ENCODE measurements at regions not wholly inside any gene's neighbourhood (a gene's known extent, or its start where the extent isn't known, plus 50 kb on each side); places are given as distances from the start of the nearest gene placed in this dataset.
"Not testable (repeated sequence)": the region's sequence is repeated elsewhere in the genome, so short reads cannot be mapped to it uniquely, and the experiment has no call there.

DNA sequence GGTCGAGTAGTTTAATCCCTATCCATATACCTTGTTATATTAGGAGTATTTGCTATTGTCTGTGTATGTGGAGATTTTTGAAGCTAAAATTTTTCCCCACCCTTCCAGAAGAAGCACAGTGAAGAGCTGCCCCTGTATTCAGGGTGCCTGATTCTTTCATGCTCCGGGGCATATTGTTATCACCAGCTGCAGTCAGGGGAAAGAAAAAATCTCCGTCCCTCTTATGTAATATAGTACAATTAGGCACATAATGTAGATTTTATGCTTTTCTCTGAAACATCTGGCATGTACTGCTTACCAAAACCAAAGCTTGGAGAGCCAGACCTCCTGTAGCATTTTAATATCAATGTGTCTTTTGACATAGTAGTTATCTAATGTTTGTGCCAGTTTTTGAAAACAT, 214.9 kb upstream of the EDNRB start:
- DNase-seq = no peak

DNA sequence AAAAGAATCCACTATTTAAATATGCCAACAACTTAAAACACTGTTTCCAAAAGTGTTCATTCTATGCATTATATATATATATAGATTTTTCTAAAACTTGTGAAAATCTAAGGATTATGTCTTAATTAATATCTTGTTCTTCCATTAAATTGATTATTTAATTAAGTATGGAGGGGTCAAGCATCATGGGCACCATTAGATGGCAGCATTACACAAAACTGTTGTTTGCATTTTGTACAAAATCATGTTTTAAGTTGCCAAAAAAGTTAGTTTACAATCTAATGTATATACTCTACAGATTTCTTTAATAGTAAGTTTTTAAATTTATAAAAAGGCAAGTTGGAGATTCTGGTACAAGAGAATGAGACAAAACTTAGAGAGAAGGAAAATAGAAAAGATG, 213.2 kb upstream of the EDNRB start:
- DNase-seq = peak; percentile 0

DNA sequence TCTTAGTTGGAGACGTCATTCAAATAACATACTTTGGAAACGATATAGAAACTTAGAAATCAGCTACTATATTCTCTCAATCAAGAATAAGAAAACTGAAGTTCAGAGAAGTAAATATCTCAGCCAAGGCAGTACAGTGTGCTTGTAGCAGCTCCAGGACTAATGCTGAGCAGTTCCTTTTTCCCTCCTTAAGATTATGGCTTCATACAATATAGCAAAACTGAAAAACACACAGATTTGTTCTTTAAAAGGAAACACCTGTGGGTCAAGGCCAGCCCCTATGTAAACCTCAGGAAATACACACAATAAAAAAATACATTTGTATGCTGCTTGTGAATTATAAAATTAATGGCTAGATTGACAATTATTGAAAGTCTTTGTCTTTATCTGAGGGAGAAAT, 212.7 kb upstream of the EDNRB start:
- no peak for DNase-seq

DNA sequence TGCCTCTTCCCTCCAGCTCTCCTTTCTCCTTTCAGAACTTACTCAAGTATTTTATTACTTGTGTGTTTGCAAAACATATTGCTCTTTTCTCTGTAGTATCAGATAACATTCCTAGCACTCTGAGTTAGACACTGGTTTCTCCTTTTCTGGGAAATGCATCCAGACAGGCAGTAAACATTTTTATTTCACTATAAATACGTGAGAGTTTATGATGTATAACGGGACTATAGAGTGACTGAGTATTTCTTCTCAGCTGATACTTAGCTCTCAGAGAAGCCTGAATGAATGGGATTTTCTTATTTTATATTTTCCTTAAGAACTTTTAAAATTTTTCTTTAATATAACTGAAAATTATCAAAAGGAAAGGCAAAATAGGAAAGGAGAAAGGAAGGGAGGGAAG, 211.2 kb upstream of the EDNRB start:
- no peak for DNase-seq

DNA sequence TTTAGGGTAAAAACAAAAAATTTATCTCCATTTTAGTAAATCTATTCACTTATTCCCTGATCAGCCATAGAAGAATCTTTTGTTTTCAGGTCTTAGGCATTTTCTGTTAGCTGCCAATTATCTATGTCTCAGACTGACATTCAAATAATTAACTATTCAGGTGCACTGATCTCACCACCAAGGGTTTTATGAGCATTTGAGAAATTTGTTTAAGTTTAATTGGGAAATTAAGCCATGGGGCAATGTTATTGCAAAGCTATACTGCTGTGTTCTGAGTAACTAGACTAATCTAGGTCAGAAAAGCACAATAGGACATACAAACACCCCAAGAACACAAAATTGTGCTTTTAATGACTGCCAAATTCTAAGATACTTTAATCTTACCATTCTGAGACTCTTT, 210.7 kb upstream of the EDNRB start:
- no peak for DNase-seq

DNA sequence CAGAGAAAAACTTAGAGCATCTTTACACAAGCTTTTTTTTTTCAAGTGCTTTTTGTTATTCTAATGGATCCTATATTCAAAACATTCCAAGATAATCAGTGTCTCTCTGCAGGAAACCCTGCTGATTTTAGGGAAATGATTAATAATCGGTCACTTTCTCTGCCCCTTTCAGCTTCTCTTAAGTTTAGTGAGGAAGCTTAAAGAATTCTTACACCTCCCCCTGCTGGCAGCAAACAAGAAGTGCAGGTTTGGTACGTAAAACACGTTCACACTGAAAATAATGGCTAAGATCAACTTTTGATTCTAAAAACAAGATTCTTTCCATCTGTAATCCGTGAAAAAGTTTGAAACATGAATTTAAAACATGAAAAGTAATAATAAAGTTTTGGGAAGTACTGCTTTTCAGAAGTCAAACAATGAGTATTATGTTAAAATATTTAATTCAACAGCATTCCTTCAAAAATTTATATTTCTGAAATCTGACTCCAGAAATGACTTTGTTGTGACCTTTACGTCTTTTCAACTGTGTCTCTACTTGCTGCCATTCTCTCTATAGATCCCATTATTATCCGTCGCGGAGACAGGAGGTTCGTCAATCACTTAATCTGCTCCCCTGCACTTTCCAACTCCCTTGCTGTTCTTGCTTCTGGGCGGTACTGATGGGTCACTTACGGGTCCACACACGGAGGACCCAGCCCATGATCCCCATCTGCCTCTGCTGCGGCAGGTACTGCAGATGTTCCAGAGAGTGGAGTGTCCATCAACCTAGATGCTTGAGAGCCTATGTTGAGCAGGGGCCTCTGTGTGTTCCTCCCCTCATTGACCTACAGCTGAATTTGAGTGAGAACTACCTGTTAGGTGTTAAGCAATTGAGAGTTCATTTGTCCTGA, 203.1 kb upstream of the EDNRB start:
- peak; percentile 59 for DNase-seq

DNA sequence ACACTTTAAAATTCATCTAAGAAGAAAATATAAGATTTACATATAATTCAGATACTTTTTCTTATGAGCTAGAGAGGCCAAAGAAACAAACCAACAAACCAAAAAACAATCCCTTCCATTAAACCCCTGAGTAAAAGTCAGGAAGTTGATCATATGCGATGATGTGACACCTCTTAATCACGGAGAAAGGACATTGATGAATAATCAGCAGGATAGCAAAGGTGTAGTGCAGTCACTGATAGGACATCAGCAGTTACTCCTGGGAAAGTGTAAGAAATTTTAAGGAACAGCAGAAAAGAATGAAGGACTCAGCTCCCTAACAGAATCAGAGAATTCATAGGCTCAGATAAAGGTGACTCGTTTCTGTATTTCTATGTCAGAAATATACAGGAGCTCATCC, 202.4 kb upstream of the EDNRB start:
- DNase-seq = no peak

DNA sequence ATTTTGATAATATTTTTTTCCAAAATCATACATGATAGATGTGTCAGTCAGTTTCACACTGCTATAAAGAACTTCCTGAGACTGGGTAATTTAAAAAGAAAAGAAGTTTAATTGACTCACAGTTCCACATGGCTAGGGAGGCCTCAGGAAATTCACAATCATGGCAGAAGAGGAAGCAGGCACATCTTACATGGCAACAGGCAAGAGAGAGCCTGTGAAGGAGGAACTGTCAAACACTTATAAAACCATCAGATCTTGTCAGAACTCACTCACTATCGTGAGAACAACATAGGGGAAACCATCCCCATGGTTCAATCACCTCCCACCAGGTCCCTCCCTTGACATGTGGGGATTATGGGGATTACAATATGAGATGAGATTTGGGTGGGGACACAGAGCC, 201.5 kb upstream of the EDNRB start:
- DNase-seq = not testable (repeated sequence)

DNA sequence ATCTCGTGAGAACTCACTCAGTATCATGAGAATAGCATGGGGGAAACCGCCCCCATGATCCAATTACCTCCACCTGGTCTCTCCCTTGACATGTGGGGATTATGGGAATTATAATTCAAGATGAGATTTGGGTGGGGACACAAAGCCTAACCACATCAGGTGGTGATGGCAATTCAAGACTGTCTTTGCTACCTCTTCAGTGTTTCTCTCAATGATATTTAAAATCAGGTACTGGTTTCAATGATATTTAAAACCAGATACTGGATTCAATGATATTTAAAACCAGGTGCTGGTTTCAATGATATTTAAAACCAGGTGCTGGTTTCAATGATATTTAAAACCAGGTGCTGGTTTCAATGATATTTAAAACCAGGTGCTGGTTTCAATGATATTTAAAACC, 198.4 kb upstream of the EDNRB start:
- DNase-seq = not testable (repeated sequence)

DNA sequence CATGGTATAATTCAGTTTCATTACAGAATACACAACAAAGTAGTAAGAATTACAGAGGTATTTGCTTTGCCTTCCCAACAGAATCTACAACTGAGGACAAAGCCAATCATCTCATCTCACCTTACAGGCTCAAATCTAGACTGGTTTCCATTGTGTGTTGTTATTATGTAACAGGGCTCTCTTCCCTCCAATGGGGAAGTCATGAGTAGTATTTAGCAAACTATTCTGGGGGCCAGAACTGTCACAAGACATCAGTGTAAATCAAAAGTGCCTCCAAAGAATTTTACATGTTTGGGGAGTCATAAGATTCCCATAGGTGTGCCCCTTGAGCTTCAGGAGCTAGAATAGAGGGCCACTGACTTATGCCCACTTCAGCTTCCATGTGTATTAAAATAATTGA, 187.0 kb upstream of the EDNRB start:
- no peak for DNase-seq

DNA sequence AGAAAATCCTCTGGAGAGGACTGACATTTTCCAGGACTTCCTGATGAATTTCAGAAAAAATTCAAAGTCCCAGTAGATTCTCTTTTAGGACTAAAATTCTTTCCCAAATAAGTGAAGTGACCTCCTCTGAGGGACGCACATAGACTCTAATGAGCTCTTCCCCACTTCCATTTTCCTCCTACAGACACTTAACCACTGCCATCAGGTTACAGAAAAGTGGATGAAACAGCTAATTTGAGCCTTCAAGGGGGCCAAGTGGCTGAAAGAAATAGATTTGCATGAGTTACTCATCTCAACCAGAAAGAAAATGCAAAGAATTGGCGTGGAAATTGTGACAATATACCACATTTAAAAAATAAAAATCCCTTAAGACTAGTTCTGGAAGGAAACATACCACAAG, 185.3 kb upstream of the EDNRB start:
- DNase-seq = no peak

DNA sequence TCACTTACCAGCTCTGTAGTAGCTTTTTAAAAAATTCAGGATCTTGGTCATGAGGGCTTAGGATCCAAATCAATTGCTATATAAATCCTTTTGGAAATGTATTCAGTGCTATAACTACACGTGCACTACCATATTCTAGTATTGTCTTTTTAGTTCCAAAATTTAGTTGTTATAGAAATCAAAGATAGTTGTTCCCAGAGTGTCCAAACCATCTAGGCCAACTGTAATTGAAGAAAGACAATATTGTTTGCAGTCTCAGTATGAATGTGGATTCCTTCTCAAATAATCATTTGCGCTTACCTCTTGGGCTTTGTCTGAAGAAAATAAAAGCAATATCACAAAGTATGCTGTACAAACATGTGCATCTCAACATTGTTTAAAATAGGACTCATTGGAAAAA, 184.1 kb upstream of the EDNRB start:
- DNase-seq = no peak

DNA sequence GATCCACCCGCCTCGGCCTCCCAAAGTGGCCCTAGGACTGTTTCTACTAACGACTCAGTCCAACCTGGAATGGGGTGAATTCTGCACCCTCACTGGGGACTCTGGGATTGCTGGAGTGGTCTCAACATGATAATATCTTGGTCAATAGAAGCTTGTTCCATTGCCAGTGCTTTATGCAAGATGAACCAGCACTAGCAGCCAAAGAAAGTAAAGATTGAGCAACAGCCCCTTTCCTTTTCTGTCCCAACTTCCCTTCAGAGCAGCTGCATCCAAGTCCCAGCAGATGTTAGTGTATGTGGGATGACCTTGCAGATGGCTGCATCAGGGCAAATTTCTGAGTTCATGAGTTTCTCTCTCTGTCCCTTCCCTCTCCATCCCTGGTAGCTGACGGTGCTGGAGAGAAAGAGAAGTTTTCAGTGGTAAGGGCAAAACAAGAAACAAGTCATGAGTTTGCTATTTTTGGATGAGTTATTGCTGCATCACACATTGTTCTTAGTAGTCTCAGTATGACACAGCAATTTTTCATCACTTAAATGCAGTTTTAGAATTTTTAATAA, 183.6 kb upstream of the EDNRB start:
- no peak for DNase-seq

DNA sequence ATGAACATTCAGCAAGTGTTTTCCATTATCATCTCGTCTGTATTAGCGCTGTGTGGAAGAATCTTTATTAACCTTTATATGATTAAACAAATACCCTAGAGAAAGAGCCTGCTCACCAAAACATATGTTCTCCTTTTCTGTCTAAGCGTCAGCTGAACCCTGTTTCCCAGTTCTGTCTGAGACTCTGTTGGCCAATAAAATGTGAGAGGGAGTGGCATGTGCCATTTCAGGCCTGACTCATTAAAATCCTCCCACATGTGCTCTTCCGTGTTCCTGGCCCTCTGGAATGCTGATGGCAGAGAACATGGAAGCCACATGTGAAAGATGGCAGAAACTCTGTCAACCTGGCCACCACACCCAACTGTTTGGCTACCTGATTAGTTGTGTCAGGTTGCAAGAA, 181.9 kb upstream of the EDNRB start:
- no peak for DNase-seq

DNA sequence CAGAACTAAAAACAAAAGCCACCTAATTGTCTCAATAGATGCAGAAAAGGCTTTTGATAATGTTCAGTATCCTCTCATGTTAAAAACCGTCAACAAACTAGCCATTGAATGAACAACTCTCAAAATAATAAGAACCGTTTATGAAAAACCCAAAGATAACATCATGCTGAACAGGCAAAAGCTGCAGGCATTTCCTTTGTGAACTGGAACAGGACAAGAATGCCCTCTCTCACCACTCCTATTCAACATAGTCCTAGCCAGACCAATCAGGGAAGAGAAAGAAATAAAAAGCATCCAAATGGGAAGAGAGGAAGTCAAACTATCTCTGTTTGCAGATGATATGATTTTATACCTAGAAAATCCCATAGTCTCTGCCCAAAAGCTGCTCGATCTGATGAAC, 179.6 kb upstream of the EDNRB start:
- DNase-seq = no peak

DNA sequence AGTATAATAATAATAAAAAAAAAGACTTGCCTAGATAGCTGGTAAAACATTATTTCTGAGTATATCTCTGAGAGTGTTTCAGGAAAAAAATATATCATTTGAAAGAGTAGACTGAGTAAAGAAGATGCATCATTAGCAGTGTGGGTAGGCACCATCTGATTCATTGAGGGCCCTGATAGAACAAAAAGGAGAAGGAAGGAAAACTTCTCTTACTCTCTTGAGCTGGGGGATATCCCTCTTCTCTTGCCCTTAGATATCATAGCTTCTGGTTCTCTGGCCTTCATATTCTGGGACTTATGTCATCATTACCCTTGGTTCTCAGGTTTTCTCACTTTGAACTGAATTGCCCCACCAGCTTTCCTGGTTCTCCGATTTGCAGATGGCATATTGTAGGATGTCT, 177.6 kb upstream of the EDNRB start:
- no peak for DNase-seq

DNA sequence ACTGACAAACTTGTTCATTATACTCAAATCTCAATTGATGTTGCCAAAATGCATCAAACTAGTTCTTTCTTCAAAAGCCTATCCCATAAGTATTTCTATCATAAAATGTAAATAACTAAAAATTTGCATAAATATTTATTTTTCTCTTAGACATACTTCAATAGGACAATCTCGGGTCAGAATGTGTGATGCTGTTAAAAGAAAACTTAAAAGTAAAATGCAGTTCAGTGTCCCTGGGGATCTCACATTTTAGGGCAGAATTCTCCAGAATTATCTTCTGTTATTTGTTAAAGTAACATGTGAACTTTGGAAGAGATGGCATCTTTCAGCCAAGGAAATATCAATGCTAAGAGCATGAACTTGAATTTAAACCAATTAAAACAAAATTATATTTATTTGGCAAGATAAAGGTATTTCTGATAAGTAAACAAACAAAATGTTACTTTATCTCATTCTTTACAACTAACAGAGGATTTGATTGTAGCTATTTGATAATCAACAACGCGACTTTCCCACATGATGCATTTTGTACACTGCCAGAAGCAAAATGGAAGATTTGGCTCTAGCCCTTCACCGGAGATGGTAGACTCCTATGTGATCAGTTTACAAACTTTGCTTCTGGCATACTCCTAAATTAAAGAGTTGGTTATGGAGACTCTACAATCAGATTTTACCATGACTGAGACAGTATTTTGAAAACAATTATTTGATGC, 169.5 kb upstream of the EDNRB start:
- no peak for DNase-seq

DNA sequence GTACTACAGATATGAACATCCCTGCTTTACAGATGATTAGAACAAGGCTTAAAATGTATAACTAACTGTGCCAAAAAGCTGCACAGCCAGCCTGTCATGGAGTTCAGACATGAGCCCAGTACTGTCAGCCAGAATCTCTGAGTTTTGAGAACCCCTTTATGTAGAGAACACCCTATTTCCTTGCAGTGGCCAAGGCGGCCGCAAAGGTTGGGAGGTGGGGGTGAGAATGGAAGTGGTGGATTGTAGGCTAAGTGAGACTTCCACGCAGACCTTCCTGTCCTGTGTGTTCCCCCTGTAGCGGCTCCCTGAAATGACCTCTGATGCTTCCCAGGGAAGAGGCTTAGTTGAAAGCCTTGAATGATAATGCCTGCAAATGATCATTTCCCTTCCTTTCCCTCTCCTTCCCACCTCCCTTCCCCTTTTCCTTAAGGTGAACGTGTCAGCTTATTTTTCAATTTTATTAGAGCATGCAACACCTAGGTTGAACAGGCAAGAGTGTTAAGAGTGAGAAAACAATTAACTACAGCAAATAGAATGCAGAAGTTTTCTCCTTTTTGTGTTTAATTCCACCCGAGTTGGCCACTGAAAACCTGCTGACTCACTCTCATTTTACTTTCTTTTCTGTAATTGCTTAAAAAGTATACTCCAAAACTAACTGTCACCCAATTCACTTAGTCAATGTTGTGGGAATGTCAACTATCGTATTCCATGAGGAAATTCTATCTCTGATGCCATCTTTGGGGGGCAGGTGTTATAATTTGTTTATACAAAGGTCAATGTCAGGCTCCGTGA, 167.0 kb upstream of the EDNRB start:
- DNase-seq = no peak

DNA sequence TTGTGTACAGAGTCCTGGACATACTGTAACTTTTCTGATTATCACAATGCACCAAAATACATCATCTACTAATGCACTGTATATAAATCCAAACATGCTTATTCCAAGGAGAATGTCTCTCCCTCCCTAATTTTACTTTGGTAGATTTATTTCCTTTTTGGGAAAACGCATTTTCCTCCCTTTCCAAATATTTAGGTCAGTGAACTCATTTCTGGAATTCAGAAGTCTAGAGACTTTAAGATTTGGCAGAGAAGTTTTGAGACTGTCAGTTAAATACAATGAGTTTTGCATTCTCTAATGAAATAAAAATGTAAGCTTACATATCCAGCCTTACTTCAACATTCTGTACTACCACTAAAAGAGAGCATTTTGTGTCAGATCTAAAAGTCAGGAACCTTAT, 165.8 kb upstream of the EDNRB start:
- no peak for DNase-seq

DNA sequence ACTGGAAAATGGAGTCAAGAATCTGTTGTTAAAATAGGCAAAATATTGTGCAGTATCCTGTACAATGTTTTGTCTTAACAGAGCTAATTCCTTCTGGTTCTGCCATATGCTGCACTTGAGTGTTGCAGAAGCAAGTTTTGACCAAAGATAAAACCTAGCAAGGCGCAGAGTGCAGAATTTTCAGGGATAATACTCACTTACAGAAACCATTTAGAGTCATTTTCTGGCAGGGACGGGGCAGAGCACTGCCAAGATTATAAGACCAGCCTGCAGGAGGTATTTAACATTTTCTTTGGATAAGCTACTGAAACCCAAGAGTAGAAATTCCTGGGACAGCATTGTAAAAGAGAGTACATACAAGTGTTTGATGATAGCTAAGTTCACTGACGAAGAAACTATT, 159.5 kb upstream of the EDNRB start:
- no peak for DNase-seq

DNA sequence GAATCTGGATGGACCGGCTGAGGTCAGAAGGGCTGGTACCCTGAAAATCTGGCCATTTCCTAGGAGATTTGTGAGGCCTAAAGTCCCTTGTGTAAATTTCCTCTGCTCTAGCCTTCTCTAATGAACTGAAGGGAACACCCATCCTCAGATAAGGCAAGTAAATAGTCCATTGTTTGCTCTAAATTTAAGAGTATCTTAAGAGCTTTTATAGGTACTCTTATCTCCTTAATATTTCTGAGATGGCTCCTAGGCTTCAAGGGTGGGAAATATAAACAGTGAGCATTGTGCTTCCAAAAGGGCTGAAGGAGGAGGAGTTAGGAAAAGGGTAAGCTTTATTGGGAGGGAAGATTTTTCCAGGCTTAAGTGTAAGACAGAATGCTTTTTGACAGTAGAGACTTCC, 148.7 kb upstream of the EDNRB start:
- DNase-seq = no peak

DNA sequence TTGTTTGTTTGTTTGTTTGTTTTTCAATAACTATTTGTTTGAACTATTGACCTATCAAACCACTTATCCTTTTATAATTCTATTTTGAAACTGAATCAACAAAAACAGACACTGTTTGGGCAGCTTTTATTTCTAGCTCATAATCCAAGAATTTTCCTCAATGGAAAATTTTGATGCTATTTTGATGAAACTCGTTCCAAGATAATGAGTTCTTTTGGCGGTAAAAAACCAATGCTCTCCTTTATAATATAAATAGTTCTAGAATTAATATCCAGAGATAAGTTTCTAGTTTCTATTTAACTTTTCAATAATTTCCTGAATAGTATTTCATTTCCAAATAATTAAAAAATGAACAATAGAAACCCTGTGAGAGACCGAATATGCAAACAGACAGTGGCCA, 146.5 kb upstream of the EDNRB start:
- no peak for DNase-seq

DNA sequence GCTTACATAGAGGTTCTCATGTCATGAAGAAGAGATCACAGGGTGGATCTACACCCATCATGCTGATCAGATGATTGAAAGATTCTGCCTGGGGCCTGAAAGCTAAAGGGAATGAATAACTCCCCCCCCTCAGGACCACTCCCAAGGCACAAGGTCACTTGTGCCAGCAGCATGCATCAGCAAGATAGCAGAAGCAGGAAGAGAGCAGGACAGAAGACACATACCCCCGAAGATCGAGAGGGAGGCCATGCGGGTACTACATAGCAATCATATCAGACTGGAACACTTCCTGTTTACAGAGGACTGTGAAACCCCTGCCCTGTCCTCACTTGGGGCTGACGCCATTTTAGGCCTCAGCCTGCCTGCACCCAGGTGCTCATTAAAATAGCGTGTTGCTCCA, 143.2 kb upstream of the EDNRB start:
- no peak for DNase-seq

DNA sequence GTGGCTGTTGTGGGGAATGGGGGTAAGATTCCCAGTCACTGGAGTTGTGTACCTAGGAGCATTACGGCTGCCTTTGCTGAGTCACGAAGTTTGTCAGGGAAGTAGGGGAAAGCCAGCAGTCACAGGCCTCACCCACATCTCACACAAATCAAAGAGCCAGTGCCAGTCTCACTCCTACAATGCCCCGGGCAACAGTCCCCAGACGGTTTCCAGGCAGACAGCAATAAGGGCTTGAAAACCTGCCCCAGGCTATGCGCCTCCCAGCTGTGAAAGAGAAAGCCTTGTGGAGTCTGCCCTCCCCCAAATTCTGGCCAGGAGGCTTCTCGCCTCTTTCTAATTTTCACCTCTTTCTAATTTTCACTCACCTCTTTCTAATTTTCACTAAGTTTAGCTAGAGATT, 142.3 kb upstream of the EDNRB start:
- no peak for DNase-seq
